Choroid plexus epithelial cell (primary cell): ENCODE measurements at regions not wholly inside any gene's neighbourhood (a gene's known extent, or its start where the extent isn't known, plus 50 kb on each side); places are given as distances from the start of the nearest gene placed in this dataset.

Experiments
- DNase-seq: peaks from one replicate; pipeline ENCODE4 v3.0.0-alpha.2; 2010; ENCODE audit warnings: low read depth
- H3K4me3 ChIP-seq: 2 replicates; pipeline ENCODE4 v1.5.1; 2011; ENCODE audit warnings: low read depth, mild to moderate bottlenecking, control low read depth, low read length, moderate library complexity
- CTCF ChIP-seq: conservative IDR thresholded peaks from 2 replicates; pipeline ENCODE4 v1.5.1; 2011; ENCODE audit warnings: low read depth, mild to moderate bottlenecking, control low read depth, inconsistent platforms, low read length, moderate library complexity

GRCh38 chr1:216825557-216825956 is 102.3 kb upstream of the ESRRG start:
- no peak overlapping the region for H3K4me3 ChIP-seq
- no peak for TF ChIP-seq CTCF
- DNase-seq: no peak

GRCh38 chr1:216824511-216824910 is 101.3 kb upstream of the ESRRG start:
- no peak for DNase-seq
- H3K4me3 ChIP-seq: no peak overlapping the region
- no peak for TF ChIP-seq CTCF

GRCh38 chr1:216823731-216824130 is 100.5 kb upstream of the ESRRG start:
- no peak overlapping the region for H3K4me3 ChIP-seq
- no peak for TF ChIP-seq CTCF
- no peak for DNase-seq

- TF ChIP-seq CTCF: no peak
Measured at GRCh38 chr1:216822480-216822879, 99.3 kb upstream of the ESRRG start.

GRCh38 chr1:216820345-216820744 is 97.1 kb upstream of the ESRRG start:
- peak; percentile 83 for DNase-seq
- TF ChIP-seq CTCF: no peak
- H3K4me3 ChIP-seq: no peak overlapping the region

More at GRCh38 chr1:216822480-216822879, 99.3 kb upstream of the ESRRG start:
- DNase-seq: no peak
- H3K4me3 ChIP-seq: no peak overlapping the region

GRCh38 chr1:216818284-216818683 is 95.1 kb upstream of the ESRRG start:
- no peak for TF ChIP-seq CTCF
- H3K4me3 ChIP-seq: no peak overlapping the region
- no peak for DNase-seq

- no peak for TF ChIP-seq CTCF
- no peak overlapping the region for H3K4me3 ChIP-seq
- DNase-seq: peak; percentile 65
Measured at GRCh38 chr1:216815260-216816131, 92.3 kb upstream of the ESRRG start.
